NCI-H2107 treated with DMSO at 0.1 percent for 48 hours (cell line): ENCODE measurements at regions not wholly inside any gene's neighbourhood (a gene's known extent, or its start where the extent isn't known, plus 50 kb on each side); places are given as distances from the start of the nearest gene placed in this dataset.
"Not testable (repeated sequence)": the region's sequence is repeated elsewhere in the genome, so short reads cannot be mapped to it uniquely, and the experiment has no call there.

ENCODE experiments used
- DNase-seq: peaks from one replicate; lab custom pipeline; 2025; ENCODE audit not compliant: unreplicated experiment; lab: John Stamatoyannopoulos, UW

DNA sequence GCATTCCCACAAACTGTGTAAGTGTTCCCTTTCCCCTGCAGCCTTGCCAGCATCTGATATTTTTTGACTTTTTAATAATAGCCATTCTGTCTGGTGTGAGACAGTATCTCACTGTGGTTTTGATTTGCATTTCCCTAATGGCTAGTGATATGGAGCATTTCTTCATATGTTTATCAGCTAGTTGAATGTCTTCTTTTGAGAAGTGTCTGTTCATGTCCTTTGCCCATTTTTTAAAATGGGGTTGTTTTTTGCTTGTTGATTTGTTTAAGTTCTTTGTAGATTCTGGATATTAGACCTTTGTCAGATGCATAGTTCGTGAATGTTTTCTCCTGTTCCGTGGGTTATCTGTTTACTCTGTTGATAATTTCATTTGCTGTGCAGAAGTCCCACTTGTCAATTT is 492.8 kb downstream of the JRKL start:
- DNase-seq = not testable (repeated sequence)

DNA sequence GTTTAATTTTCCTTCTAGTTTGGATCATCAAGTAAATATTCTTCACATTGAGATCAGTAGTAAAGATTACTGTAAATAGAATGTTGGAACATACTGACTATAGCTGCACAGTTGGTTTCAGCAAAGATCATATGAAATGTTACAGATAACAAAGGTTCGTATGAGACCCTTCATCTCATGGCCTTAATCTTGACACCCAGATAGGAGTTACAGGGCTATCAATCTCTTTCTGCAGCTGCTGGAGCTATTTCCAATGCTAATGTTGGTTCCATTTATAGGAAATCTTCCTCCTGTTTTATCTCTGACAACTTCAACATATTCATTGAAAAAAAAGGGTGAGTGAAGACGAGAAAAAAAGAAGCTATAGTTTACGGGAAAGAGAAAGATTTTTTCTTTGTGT is 495.6 kb downstream of the JRKL start:
- no peak for DNase-seq

DNA sequence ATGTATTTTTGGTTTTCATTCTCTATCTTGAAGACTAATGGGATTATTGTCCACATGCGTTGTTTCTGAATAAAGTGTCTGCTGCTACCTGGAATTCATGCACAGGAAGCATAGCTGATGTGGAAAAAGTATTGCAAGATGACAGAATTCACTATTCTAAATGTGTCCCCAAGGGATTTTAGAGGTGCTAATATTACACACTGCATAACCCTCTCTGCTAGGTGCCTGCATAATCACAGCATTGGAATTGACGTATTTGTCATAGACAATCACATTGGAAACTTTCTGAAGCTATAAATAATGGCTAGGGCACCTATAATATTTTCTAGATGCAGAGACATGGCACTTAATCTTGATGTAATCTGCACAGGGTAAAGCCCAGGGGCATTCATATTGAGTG is 496.1 kb downstream of the JRKL start:
- DNase-seq = no peak

DNA sequence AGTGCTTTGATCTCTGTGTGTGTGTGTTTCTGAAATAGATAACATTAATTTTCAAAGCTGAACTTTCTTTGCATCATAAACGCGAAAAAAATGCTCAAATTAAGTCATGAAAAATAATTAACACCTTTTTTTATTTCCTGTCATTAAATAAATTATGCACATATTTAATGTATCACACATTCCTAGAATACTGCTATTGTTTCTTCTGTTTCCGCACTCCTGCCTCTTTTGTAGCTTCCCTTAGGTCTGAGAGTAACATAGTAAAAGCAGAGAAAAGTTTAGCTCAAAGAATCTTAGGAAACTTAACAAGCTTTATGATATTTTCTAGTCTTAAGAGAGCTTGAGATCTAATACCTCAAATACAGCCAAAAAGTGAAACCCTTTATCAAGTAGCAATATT is 504.2 kb downstream of the JRKL start:
- DNase-seq = no peak

DNA sequence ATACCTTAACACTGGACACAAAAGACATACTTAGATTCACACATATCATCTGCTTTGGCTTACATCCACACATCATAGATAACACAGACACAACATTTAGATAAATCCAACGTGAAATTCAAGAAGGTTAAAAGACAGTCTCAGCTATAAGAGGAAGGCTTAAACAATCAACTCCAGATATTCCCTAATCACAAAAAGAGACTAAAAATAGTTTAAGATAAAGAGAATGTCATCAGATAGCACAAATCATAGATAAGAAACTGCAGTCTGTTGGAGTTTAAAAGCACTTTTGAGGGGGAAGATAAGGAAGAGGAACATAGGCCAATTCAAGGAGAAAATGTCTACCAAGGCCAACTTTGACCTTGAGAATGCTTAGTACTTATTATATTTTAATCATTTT is 504.8 kb downstream of the JRKL start:
- DNase-seq = no peak

DNA sequence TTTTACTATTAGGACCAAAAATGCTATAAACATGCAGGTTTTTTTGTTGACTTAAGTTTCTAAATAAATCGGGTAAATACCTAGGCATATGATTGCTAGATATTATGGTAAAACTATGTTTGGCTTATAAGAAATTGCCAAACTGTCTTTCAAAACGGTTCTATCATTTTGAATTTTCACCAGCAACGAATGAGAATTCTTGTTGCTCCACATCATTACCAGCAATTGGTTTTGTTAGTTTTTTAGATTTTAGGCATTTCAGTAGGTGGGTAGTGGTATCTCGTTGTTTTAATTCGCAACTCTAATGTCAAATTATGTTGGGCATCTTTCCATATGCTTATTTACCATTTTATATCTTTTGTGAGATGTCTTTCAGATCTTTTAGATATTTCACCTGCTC is 510.2 kb downstream of the JRKL start:
- no peak for DNase-seq

DNA sequence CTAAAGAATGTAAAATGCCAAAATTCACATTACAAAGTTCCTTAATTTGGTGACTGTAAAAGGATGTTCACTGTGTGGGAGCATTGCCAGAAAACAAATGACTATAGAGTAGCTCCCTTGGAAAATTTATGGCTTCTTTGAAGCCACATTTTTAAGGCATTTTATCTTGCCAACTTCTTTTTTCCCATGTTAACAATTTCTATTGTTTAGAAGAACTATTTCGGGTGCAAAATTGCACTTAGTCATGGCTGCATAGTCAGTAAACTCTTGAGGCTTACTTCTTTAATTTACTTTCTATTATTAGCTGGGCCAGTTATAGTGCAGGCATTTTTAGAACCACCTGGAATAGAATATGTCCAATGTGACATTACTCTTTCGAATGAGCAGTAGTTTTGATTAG is 515.3 kb downstream of the JRKL start:
- no peak for DNase-seq

DNA sequence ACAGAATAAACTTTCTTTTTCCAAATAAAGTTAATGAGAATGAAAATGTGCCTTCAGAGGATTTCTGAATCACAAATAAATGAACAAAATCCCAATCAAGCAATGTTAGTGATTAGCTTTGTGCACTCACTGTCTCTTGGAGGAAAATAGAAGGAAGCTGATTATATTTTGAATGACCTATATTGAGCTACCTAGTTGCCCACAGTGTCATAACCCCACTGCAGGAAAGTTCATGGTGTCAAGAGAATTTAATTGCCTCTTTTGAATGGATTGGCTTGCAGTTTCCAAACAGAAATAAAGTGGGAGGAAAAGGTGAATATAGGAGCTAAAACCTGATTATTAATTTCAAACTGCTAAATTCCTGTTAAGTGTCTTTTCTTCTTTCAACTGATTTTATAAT is 515.9 kb downstream of the JRKL start:
- DNase-seq = no peak

DNA sequence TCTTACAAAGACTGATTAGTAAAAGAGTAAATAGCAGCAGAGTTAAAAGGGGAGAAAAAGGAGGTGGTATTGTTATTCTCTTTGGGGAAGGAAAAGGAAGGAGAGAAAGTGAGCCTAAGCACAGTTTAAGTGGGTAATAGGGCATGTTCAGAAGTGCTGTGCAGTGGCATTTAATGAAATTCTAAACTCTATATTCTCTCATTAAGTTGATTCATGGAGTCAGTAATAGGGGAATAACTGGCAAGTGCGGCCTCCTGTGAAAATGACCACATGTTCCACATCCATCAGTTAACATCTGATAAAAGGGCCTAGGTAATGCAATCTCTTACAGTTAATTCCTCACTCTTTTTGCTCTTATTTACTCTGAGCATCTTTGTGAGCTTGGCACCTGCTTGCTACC is 516.7 kb downstream of the JRKL start:
- DNase-seq = no peak

DNA sequence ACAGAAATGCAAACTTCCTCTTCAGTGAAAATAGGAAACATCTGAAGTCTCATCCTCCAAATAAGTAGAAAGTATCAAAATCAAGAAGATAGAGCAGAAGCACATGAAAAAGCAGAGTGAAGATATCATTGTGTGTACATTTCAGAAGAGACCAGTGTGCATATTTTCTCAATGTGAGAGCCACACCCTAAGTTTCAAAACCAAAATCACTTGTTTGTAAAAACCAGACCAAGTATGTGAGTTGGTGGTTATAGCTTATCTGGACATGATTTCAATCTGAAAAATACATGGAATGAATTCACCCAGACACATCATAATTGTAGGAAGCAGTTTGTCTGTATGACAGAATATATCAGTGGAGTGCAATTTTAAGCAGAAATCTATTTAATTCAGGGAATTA is 536.0 kb downstream of the JRKL start:
- DNase-seq = no peak

DNA sequence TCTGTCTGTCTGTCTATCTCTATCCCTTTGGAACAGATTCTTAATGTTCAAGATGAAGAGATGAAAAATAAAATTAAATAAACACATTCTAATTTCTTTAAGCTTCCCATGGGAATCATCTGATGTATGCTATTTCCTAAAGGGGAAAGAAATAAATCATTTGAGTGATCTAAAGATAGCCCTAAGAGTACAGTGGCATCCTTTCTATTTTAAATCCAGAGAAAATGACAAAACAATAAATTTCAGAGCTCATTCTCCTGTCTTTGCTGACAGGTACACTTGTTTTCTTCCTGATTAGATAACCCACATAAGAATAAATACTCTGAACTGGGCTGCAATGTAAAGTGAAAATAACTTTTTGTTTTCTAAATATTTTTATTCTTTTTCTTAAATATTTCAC is 550.4 kb downstream of the JRKL start:
- no peak for DNase-seq

DNA sequence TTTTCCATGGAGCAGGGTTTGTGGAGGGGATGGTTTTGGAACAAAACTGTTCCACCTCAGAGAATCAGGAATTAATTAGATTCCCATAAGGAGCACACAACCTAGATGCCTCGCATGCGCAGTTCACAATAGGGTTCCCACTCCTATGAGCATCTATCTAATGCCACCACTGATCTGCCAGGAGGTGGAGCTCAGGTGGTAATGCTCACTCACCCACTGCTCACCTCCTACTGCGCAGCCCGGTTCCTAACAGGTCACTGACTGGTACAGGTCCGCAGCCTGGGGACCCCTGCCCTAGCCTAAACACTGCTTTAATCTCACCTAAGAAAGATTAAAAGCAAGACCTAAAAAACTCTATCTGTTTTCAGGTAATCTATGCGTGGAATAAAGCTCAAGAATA is 553.0 kb downstream of the JRKL start:
- no peak for DNase-seq

DNA sequence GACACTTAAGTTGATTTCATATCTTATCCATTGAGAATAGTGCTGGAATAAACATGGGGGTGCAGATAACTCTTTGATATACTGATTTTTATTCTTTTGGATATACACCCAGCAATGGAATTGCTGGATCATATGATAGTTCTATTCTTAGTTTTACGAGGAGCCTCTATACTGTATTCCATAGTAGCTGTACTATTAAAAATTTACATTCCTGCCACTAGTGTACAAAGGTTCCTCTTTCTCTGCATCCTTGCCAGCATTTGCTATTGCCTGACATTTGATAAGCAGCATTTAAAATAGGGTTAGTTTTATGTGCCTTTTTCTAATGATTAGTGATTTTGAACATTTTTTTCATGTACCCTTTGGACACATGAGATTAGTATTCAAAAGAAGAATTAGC is 554.2 kb downstream of the JRKL start:
- no peak for DNase-seq

DNA sequence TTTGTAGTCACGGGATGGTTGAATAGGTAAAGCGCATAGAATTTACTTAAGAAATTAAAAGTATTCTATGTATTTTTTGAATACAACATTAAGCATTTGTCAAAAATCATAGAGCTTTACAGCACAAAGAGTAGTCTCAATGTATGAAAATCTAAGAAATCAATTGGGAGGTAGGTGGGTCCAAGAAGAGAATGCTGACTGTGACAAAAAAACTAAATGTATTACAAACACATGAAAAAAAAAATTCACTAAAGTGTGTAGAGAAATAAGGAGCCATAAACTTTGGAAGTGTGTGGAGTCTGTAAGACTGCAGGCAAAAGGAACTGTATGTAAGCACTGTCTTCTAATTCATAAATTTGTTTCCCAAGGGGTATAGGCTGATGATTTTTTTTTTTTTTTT is 558.3 kb downstream of the JRKL start:
- DNase-seq = no peak

DNA sequence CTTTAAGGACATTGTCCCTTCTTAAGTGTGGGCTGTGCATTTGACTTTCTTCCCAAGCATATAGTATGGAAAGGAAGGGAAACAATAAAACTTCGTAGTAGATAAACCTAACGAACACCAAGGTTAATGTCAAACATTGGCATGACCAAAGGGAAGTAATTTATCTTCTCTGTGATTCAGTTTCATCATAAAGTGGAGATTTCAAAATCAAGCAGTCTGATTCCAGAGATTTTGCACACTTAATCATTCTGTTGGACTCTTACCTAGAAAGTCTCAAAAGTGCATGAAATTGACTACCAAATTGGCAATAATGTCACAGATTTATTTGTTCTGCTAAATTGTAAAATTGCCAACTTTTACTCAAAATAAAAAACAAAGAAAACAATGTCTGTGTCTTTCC is 559.7 kb downstream of the JRKL start:
- no peak for DNase-seq

DNA sequence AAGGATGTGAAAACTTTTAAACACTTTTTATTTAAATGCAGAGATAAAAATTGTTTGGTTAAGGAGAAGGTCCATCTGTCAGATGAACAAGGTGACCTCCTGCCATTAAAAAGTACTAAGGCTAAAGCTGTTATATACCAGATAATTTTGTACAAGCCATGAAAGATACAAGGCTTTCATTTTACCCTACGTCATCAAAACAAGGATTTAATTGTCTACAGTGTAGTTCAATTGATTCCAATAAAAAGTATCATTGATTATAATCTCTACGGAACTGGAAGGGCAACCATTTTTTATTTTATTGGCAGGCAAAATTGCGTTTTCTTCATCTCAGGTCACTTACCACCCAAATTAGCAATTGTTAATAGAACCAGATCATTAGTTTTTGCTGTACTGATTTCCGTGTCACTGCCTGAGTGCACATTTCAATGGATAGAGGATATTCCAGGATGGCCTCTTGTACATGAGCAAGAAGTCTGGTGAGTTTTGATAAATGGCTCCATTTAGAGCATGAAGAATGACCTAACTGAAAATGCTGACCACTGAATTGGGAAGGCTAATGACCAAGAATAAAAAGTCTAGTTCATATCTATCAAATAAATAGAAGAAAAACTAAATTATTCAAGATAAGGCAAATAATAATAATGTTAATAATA is 564.9 kb downstream of the JRKL start:
- DNase-seq = no peak

DNA sequence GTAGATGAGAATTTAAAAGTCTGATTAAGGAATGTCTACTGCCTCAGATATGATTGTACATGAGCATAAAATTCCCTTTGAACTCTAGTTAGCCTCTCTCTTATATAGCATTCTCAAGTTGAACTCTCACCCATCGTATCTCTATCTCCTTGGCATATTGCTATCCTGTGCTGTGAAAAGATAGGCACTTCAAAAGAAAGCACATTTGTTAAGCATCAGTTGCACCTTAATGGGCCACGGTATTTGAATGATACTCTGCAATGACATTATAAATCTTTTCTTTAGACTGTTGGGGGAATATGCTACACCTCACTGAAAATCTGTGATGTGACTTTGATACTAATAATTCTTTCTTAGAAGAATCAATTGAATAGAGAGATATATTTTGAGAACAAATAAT is 570.7 kb downstream of the JRKL start:
- DNase-seq = no peak

DNA sequence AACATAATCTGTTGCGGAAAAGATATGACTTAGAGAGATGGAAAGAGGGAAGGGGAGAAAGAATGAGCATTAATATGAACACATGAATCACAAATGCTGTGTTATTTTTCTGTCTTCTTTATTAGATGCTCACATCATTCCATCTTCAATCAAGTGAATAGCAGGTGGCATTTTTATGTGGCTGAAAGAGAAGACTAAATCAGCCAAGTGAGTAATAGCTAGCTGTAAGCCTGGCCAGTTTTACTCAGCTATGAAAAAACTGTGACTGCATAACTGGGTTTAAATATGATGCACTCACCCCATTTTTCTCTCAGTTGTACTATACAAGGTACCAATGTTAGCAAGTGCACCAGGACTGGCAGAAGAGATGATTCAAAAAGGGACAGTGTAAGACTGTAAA is 571.1 kb downstream of the JRKL start:
- no peak for DNase-seq

DNA sequence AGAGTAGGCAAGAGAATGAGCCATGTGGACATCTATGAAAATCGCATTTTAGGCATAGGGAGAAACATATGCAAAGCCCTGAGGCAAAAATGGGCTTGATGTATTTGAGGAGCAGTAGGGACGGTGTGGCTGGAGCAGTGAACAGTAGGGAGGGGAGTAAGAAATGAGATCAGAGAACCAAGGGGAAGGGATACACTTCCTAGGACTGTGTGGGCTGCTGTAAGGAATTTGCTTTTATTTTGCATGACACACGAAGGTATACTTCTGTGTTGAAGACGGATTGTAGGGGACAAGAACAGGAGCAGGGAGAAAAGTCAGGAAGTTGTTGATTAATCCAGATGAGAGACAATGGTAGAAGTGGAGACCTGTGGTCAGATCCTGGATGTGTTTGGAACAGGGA is 572.1 kb downstream of the JRKL start:
- no peak for DNase-seq

DNA sequence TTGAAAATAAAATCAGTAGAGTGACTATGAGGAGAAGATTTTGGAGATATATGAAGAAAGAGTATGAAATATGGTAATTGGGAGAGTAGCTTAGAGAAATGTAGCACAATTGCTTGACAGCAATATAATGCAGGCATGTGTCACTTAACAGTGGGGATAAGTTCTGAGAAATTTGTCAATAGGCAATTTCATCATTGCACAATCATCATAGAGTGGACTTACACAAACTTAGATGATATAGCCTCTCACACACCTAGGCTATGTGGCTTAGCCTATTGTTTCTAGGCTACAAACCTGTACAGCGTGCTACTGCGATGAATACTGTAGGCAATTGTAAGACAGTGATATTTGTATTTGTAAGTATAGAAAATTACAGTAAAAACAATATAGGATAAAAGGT is 573.6 kb downstream of the JRKL start:
- no peak for DNase-seq

DNA sequence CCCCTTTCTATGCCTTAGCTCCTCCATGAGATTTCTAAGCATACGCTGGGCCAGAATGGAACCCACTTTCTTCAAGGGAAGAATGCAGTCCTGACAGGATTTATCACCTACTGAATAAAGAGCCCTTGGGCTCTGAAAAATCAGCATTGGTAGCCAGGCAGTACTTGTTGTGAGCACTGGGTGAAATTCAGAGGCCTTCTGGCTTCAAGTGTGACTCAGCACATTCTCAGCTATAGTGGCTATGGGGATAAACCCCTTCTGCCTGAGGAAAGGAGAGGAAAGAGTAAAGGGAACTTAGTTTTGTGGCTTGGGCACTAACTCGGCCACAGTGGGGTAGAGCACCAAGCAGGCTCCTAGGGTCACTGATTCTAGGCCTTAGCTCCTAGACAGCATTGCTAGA is 574.8 kb downstream of the JRKL start:
- DNase-seq = no peak

DNA sequence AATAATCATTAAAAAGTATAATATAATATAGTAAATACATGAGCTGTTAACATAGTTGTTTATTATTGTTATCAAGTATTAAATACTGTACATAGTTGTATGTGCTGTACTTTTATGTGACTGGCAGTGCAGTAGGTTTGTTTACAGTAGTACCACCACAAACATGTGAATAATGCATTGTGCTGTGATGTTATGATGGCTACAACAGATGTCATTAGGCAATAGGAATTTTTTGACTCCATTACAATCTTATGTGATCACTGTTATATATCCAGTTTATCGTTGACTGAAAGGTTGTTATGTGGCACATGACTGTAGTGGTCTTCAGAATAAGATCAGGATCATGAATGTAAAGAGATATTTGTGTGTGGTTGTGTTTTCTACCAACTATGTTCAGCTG is 577.8 kb downstream of the JRKL start:
- DNase-seq = no peak

DNA sequence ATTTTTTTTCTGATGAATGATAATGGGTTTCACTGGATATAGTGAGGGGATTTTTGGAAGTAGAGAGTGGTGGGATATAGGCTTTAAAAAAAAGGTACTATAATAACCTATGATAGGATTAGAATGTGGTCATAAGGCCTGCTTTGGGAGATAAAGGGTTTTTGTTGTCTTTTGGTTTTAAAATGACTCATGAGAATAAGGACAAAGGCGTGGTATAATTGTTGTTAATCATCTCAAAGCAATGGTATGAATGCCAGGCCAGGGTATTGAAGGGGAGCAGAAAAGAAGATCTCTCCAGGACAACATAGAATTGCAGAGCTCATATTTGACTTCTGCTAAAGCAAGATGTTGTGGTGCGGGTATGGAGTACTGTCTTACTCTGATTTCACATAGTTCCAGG is 579.4 kb downstream of the JRKL start:
- DNase-seq = no peak

DNA sequence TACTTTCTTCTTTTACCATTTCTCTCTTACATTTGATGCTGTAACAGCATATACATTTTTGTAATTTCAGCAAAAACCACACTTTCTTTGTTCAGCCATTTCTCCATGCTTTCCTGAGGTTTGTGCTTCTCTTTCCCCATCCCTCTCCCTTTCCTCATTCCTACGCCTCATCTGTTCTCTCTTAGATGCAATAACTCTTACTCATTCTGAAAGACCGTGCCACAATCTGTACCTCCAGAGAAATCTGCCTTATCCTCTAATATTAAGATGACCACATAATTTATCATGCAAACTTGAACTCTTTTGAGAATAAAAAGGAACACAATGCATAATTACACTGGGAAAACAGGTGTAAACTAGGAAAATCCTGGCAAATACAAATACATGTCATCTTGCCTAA is 588.9 kb downstream of the JRKL start:
- no peak for DNase-seq
